Hippocampal formation (tissue), 2 donors: ENCODE measurements at regions not wholly inside any gene's neighbourhood (a gene's known extent, or its start where the extent isn't known, plus 50 kb on each side); places are given as distances from the start of the nearest gene placed in this dataset.

Experiments
- DNase-seq, 2 donors: peaks; one replicate each; lab custom pipeline; 2025; lab: John Stamatoyannopoulos, UW

DNA sequence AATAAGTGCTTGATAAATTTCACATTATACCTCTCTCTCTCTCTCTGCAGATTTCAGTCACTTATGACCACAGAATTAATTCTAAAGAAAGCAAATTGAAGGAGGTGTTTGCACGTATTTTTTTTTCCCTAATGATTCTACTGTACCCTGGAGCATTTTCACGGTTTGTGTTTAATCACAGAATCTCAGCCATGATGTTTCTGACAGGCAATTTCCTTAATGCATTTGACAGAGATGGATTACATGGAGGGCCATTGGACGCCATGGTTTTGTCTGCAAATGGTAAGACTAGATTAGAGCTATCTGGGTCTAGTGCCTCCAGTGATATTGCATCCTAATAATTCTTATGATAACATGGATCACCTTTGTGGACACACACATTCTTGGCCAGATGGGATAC is 147.5 kb upstream of the RBFOX1 start:
- no peak for DNase-seq

DNA sequence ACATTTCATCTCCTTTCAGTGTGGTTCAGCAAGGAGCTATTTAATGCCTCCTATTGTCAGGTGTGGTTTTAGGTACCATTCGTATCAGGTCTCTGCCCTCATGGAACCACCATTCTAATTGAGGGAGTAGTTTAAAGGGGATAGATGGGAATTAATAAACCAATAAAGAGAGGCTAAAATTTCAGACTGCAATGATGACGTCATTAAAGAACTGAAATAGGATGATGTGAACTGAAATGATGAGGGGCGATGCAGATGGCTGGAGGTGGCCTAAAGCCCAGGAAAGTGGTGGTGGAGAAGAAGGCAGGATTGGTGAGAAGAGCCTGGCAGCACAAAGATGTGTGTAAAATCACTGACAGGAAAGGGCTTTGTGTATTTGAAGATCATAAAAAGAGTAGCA is 148.9 kb upstream of the RBFOX1 start:
- no peak for DNase-seq

DNA sequence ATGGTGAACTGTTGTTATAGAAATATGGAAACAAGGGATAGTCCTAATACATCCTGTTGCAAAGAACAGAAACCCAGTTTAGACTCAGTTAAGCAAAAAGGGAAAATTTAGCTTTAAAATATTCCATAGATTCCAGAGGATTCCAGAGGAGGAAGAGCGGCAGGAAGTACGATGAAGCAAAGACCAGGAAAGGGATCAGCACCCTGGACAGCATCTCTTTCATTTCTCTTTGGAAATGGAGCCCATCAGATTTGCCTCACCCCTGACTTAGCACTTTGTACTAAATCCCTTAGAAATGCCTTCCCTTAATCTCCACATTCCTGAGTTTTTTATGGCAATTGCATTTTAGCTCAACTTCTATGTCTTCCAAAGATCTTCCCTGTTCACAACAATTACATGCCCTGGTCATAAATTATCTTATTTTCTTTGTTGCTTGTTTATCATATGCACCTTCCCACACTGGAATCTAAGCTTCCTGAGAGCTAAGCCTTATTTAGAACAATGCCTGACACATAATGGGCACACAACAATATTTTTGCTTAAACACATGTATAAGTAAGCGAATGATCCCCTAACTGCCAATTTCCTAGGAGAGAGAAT is 150.0 kb upstream of the RBFOX1 start:
- no peak for DNase-seq

DNA sequence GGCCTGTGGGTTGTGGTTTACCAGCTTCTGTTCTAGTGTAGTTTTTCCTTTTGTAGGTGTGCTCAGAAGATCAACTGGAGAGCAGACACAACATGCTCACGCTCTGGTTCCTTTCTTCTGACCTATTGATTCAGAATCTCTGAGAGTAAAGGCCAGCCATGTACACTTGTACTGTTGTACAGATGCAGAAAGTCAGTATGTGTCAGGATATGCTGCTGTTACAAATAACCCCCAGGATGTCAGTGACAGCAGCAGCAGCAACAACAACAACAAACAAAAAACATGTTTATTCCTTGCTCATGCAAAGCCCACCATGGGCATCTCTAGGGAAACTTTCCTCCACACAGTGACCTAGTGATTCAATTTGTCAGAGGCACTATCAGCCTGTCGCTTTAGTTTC is 154.8 kb upstream of the RBFOX1 start:
- DNase-seq = no peak

DNA sequence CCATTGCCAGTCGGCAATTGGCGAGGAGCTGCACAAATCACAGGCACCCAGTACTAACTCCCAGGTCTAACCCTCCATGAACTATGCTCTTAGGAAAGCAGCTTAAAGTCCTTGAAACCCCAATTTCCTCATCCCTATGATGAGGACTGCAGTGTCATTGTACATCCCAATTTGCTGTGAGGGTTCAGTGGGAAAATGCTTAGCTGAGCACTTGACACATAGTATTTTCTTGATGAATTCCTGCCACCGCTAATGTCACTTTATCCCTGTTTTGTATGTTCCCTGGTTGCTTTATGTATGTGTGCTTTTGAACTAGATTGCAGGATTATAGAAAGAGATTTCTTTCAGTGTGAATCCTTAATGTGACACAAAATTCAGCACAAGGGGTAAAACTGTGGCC is 161.5 kb upstream of the RBFOX1 start:
- DNase-seq = no peak

DNA sequence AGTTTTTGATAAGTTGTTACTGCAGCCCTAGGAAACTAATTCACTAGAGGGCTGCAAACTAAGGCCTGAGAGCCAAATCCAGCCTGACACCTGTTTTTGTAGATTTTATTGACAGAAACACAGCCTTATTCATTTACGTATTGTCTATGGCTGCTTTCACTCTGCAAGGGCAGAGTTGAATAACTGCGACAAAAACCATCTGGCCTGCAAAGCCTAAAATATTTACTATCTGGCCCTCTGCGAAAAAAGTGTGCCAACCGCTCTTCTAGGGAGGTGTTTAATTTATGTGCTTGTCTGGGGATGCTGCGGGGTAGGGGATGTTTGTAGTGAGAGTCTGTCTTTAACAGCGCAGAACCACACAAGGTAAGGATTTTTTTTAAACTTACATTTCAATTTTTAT is 165.0 kb upstream of the RBFOX1 start:
- no peak for DNase-seq

DNA sequence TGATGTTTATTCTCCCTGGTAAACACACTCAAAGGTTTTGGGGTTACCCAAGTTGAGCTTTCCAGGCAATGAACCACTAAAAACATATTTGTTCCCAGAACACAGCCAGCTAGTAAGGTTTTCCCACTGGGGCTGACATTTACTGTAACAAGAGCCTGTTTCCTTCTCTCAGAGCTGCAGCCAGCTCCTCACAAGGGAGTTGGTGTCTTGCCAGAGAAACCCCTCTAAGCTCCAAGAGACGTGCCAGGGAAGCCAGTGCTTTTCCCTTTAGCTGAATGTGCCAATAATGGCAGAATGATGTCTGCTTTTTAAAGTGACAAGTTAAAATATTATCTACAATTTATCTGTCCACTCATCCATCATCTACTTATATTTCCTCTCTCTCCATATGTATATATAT is 170.8 kb upstream of the RBFOX1 start:
- DNase-seq = no peak

DNA sequence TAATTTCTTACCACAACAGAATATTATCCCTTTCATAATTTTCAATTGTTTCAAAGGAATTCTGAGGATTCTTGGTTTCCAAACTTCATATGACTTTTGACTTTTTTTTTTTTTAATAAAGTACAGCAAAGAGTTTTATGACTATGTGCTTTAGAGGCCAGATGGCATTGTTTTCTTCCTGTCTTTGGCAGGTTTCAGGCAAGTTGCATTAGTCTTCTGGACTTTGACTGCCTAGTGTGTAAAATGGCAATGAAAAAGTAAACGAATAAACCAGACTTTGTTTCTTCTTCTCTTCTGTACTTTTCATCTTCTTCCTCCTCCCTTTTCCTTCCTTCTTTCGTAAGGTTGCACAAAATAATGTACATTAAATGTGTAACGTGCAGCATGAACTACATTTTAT is 172.6 kb upstream of the RBFOX1 start:
- DNase-seq = no peak

DNA sequence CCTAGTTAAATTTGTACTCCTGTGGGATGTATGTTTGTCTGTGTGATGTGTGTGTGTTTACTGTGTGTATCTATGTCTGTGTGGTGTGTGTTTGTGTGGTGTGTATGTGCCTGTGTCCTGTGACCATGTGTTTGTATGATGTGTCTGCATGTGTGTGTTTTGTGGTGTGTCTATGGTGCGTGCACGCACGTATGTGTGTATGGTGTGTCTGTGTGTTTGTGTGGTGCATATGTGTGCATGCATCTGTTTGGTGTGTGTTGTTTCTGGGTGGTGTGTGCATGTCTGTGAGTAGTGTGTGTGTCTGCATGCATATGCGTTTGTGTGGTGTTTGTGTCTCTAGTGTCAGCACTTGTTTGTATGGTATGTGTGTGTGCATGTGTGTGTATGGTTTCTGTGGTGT is 174.2 kb upstream of the RBFOX1 start:
- no peak for DNase-seq

DNA sequence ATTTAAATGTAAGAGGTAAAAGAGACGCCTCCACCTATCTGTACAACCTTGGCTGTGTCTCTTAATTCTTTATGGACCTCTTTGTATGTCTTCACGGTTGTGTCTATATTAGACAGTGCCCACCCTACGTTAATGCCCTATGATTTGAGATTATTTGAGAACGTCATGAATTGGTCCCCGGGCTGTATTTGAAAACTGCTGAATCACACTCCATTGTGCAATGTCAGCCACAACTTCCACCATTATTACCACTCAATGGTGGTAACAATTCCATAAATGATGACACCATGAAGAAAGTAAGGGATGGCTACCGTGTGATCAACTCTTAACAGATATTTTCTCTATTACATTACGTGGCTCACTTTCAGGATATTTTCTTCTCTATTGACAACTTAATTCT is 182.4 kb upstream of the RBFOX1 start:
- no peak for DNase-seq

DNA sequence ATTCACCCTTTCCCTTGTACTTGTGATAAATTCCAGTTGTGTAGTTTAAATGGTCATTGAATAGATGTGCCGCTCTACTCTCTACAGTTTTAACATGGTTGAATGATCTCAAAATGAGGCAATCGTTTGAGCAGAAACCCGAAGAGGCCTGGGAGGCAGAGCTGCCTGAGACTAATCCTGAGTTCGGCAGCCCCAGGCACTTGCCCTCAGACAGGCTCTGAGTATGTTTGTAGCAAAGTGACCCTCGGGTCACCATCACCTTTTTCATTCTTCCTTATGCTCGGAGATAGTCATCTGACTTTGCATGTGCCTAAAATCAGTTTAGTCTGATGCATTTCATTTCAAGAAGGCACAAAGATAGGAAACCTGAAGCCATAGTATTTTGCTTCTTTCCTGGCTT is 184.0 kb upstream of the RBFOX1 start:
- no peak for DNase-seq

DNA sequence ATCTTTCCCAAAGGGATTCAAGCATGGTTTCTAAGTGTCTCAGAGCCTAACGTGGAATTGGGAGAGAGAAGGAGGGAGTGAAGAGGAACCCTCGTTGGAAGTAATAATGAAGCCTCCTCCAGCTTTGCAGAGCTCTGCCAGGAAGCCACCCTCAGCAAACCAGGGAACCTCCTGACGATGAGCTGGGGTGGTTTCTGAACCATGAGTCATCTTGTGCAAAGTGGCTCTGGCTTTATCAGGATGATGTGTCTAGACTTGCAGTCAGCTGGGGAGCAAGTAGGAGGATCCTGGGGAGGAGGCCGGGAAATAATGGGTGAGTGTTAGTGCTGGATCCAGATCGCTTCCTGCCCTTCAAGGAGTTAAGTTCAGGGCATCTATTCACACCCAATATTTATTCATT is 191.7 kb upstream of the RBFOX1 start:
- no peak for DNase-seq

DNA sequence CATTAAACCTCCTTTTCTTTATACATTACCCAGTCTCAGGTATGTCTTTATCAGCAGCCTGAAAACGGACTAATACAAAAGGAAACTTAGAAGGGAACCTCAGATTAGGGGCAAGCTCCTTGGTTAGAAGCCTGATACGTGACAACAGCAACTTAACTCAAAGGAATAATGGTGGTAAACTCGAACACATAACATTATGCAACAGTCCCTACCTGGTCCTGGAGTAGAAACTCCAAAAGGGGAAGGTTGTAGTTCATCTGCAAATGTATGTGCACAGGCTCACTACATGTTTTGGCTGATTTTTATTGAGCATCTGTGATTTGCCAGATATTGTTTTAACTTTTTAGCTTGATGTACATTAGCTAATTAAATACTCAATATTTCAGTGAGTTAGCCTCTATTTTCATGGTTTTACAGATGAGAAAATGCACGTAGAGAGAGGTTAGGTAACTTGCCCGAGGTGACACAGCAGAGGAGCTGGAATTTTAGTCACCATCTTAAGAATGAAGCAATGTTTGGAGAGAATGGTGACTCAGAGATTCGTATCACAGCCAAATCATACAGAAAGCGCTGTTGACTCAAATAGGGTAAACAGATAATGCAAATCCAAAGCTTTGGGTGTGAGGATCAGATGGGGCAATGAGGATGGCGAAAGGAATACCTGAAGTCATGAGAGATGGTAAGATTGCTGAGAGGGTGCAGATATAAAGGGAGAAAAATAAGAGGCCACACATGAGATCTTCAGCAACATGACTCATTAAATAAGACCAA is 194.9 kb upstream of the RBFOX1 start:
- DNase-seq = no peak

DNA sequence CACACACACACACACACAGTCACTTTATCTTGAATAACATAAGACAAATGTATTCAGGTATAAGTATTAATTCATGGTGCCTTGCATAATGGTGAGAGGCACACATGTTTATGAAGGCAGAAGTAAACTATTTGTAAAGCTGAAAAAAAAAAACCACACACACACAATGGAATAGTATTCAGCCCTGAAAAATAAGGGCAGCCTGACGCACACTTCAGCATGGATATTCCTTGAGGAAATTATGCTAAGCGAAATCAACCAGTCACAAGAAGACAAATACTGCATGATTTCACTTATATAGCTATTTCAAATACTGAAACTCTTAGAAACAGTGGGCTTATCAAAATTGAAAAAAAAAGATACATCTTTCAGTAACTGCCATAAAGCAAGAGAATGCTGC is 200.2 kb upstream of the RBFOX1 start:
- no peak for DNase-seq

DNA sequence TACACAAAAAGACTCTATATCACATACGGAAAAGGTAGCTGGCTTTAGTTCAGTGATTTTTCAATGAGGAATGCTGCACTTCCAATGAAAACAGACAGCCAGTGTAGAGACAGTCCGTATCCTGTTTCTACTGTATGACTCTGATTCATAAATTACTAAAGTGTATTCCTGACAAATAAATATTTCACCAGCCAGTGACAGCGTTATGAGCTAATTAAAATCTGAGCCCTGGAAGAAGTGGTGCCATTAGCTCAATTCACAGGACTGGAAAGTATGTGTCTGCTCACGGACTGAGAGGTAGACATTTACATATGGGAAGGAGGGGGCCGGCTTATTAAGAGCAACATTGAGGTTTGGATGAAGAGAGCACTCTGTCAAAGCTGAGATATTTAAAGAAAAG is 207.9 kb upstream of the RBFOX1 start:
- no peak for DNase-seq

DNA sequence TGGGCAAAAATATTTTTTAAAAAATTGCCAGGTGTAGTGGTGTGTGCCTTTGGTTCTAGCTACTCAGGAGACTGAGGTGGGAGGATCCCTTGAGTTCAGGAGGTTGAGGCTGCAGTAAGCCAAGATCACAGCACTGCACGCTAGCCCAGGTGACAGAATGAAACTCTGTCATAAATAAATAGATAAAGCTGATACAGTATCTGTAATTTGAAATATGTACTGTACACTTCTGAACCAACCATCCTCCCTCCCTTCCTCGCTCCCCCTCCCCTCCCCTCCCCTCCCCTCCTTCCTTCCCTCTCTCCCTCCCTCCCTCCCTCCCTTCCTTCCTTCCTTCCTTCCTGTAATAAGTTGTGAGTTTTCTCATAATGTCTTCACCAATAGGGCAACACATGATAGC is 208.4 kb upstream of the RBFOX1 start:
- no peak for DNase-seq

DNA sequence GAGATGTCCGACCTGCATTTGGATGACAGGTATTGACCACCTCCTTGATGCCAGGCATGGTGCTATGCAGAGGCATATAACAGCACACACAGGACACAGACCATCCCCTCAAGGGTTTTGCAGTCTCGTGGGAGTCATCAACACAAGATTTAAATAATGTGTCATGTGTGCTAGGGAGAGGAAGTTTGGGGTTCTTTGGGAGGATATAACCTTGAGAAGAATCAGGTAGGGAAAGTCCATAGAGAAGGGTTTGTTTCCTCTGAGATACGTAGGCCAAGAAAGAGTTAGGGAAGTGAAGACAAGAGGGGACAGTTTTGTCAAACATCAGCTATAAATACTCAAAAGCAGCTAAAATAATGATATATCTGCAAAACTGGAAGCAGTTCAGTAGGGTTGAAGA is 215.9 kb upstream of the RBFOX1 start:
- no peak for DNase-seq

DNA sequence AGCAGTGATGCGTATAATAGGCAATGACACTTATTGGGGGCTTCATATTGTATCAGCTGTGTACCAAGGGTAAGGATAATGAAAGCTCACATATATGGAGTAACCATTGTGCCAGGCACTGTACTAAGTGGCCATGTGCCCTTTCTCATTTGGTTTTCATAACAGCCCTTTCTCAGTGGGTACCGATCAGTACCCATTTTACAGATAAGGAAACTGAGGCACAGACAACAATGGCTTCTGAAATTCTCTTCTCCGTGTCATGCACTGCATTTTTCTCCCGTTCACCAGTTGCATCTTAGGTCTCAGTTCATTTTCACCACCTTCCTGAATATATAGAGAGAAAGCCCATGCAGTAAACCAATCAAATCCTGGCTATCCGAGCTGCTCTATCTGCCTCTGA is 216.7 kb upstream of the RBFOX1 start:
- DNase-seq = no peak

DNA sequence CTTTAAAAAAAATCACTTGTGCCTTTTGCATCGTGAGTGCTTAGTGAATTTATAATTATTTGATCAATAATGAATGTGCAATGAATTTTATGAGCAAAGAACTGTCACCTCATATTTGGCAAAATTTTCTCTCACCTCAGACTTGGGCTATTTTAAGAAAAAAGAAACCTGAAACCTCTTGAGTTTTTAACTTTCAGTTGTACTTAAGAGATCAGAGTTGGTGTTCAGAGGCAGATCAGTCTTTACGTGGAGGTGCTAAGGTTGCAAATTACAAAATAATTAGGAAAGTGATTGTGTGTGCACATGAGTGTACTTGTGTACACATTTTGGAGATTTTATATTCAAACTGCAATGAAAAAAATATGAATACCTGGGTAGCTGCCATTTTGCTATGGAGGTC is 218.7 kb upstream of the RBFOX1 start:
- DNase-seq = no peak

DNA sequence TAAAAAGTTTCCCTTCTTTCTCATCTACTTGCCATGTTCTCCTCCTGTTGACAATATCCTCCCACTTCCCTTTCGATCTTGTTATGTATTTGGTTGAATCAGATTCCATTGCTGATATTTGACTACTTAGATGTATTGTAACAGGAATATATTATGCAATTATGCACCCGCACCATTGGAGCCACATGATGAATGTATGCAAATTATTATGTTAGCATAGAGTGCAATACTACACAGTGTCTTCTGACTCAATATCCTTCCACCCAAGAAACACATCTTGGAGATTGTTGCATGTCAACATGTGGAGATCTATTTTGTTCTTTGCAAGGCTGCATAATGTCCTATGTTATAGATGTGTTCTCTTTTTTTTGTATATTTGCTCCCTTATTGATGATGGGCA is 219.2 kb upstream of the RBFOX1 start:
- no peak for DNase-seq

DNA sequence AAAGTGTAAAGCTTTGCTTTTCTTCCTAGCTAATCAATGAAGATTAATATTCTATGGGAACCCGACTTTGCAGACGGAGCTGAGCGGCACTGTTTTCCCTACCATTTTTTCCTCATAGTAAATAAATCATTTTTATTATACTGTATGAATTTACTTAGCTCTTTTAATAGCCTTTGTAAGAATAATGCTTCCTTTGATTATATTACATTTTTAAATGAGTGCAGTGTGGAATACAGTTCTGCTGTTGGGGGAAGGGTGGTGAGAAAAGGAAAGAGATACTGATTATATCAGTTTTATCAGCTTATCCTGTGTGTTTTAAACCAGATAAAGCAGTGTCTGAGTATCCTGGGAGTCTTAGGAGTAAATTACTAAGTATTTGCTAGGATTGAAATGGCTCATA is 221.4 kb upstream of the RBFOX1 start:
- no peak for DNase-seq

DNA sequence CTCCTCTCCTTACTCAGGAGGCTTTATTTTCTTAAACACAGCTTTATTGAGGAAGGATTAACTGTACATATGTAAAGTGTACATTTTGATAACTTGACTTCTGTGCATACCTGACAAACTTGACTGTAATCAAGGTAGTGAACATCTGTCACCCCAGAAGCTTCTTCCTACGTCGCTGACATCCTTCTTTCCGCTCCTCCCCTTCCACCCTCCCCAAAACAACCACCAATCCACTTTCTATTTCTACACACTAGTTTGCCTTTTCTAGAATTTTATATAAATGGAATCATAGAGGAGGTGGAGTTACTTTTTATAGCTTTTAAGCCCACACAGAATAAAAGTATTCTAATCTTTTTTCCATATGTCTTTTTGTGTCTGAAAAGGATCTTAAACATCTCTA is 225.2 kb upstream of the RBFOX1 start:
- no peak for DNase-seq

DNA sequence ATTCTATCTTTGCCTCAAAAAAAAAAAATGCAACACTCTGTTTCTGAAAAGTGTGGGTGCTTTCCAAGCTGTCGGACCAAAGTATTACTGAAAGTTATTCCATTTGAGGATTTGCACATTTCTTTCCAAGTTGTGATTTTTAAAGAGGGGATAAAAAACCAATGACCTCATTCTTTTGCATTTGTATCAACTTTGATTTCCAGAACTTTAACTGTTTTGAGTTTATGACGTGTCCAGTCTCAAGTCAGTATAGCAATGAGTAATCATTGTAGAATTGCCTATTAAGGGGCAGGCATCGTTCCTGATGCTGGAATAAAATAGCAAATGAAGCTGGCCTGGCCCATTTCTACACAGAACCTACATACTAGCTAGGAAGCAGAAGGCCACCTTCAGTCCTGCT is 229.6 kb upstream of the RBFOX1 start:
- no peak for DNase-seq

DNA sequence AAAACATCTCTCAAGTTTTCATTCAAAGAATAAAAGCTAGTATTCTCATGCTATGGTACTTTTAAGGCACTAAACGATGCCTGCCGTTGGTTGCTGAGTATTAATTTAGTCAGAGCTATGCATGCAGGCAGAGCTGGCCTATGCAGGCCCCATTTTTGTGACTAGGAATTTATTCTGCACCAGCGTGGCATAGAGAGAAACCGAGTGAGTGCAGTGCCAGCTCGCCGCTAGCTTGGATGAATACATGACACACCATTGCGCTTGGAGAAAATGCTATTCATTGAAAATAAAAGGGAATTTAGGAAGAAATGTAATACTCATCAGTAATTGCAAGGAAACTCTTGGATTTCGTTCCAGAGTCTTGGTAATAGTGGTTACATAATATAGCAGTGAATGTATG is 231.6 kb upstream of the RBFOX1 start:
- DNase-seq = no peak
